Activated T-helper 17 cell treated with anti-CD3 and anti-CD28 coated beads, Interleukin-2, amount 50 U/mL, for 72 hours (primary cell): ENCODE measurements at regions not wholly inside any gene's neighbourhood (a gene's known extent, or its start where the extent isn't known, plus 50 kb on each side); places are given as distances from the start of the nearest gene placed in this dataset.

Experiments used
- ATAC-seq: fragments of 150-1000 bp; cut with Tn5 transposase; replicated peaks from 2 replicates; pipeline ENCODE4 v1.10.0; 2021; ENCODE audit warnings: mild to moderate bottlenecking, moderate library complexity
- H3K27ac Mint-ChIP-seq: one replicate; pipeline ENCODE4 v1.8.0; 2022; ENCODE audit warnings: mixed read lengths
- H3K27me3 Mint-ChIP-seq: one replicate; pipeline ENCODE4 v1.8.0; 2022; ENCODE audit warnings: mixed read lengths
- H3K36me3 Mint-ChIP-seq: one replicate; pipeline ENCODE4 v1.8.0; 2022; ENCODE audit warnings: low read depth, mild to moderate bottlenecking, mixed read lengths
- H3K4me1 Mint-ChIP-seq: one replicate; pipeline ENCODE4 v1.8.0; 2022; ENCODE audit warnings: mixed read lengths
- H3K4me3 Mint-ChIP-seq: one replicate; pipeline ENCODE4 v1.8.0; 2022; ENCODE audit warnings: mild to moderate bottlenecking, mixed read lengths
- H3K9me3 Mint-ChIP-seq: one replicate; pipeline ENCODE4 v1.8.0; 2022; ENCODE audit warnings: mixed read lengths

DNA sequence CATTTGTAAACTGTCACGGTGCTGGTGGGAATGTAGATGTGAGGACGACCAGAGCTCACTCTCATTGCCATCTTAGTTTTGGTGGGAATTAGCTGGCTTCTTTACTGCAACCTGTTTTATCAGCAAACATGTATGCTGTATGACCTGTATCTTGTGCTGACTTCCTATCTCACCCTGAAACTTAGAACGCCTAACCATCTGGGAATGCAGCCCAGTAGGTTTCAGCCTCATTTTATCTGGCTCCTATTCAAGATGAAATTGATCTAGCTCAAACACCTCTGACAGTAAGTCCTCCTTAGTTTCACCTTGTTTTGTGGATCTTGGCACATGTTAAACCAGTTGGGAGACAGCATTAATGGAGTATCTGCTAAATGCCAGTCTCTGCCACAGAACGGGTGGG lies 174.6 kb downstream of the HLX start:
- H3K4me1 Mint-ChIP-seq = no peaks in the 10 kb centered on the region
- no peak overlapping the region for H3K27ac Mint-ChIP-seq
- no peak for ATAC-seq
- no peak overlapping the region for H3K4me3 Mint-ChIP-seq
- H3K9me3 Mint-ChIP-seq = peaks cover 12% of the 10 kb centered on the region
- H3K36me3 Mint-ChIP-seq = no peaks in the 10 kb centered on the region
- H3K27me3 Mint-ChIP-seq = no peaks in the 10 kb centered on the region

DNA sequence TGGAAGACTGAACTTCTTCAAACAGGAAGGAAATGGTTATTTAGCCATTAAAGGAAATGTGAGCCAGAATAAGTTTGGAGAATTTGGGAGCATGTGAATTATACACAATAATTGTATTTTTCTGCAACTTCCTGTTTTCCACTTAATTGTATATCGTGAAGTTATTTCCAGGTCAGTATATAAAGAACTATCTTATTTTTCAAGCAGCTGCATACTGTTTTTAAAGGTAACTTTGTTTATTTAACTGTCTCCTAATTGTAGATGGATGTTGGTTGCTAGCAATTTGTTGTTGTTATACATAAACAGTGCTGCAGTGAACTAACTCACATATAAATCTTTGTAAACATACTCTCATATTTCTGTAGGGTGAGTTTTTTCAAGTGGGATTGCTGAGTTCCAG lies 180.3 kb downstream of the HLX start:
- no peaks in the 10 kb centered on the region for H3K27me3 Mint-ChIP-seq
- H3K4me1 Mint-ChIP-seq = no peaks in the 10 kb centered on the region
- ATAC-seq = no peak
- no peaks in the 10 kb centered on the region for H3K36me3 Mint-ChIP-seq
- H3K9me3 Mint-ChIP-seq = no peaks in the 10 kb centered on the region
- H3K4me3 Mint-ChIP-seq = no peak overlapping the region
- no peak overlapping the region for H3K27ac Mint-ChIP-seq

DNA sequence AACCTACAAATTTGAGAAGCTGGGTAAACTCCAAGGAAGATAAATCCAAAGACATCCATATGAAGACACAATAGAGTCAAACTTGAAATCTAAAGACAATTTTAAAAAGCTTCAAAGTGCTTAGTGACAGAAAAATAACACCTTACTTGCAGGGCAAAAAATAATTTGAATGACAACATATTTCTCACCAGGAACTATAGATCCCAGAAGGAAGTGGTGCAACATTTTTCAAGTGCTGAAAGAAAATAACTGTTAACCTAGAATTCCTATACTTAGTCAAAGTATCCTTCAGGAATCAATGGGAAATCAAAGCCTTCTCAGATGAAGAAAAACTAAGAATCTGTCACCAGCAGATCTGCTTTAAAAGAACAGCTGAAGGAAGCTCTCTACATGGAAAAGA lies 184.4 kb downstream of the HLX start:
- Mint-ChIP-seq H3K4me3 (no peak overlapping the region), H3K9me3 (no peaks in the 10 kb centered on the region), H3K36me3 (no peaks in the 10 kb centered on the region), H3K27ac (no peak overlapping the region), H3K4me1 (no peaks in the 10 kb centered on the region), H3K27me3 (peaks cover 3% of the 10 kb centered on the region)
- no peak for ATAC-seq

DNA sequence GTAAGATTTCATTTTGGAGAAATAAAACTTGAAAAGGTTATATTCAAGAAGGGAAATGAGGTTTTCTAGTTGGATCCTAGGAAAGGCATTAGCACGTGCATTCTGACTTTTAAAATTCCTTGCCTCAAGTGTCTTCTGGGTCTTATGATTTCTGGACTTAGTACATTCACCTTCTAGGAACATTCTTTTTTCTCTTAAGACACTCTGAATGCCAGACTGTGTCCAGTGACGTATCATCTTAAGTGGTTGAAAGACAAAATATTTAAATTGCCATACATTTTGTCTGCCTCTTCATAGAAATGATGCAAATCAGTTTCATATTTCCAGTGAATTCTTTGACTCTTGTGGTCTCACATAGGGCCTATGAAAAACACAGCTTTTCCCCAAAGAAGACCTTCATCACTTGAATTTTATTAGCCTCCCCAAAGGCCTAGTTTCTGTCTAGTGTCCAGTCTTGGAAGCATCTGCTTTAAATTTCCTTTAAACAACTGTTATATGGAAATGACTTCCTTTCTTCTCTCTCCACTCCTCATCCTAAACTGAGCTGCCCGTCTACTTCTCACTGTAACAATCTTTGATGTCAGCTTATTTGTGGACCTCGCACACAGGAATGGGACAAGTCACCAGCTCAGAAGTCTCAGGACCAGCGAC lies 187.2 kb downstream of the HLX start:
- no peak for ATAC-seq
- peaks cover 6% of the 10 kb centered on the region for H3K27me3 Mint-ChIP-seq
- H3K4me1 Mint-ChIP-seq = no peaks in the 10 kb centered on the region
- no peaks in the 10 kb centered on the region for H3K9me3 Mint-ChIP-seq
- H3K36me3 Mint-ChIP-seq = no peaks in the 10 kb centered on the region
- H3K4me3 Mint-ChIP-seq = no peak overlapping the region
- no peak overlapping the region for H3K27ac Mint-ChIP-seq

DNA sequence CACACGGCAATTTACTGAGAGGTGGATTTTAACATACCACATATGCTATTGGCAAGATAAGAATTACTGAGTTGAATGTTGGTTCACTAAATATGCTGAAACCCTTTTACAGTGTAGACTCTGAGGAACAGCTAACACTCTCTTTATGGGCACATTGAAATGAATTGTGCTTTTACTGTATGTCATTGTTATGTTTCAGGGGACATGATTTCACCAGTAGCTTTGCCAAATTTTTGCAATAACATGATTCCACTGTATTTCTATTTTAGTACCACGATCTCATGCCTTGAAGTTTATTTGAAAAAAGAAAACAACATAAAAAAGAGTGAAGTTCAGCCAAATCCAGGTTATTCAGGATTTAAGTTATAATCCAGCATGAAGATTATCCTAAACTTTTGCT lies 188.5 kb downstream of the HLX start:
- no peak for ATAC-seq
- Mint-ChIP-seq H3K27ac (no peak overlapping the region), H3K4me3 (no peak overlapping the region), H3K27me3 (peaks cover 6% of the 10 kb centered on the region), H3K36me3 (no peaks in the 10 kb centered on the region), H3K9me3 (no peaks in the 10 kb centered on the region), H3K4me1 (no peaks in the 10 kb centered on the region)

DNA sequence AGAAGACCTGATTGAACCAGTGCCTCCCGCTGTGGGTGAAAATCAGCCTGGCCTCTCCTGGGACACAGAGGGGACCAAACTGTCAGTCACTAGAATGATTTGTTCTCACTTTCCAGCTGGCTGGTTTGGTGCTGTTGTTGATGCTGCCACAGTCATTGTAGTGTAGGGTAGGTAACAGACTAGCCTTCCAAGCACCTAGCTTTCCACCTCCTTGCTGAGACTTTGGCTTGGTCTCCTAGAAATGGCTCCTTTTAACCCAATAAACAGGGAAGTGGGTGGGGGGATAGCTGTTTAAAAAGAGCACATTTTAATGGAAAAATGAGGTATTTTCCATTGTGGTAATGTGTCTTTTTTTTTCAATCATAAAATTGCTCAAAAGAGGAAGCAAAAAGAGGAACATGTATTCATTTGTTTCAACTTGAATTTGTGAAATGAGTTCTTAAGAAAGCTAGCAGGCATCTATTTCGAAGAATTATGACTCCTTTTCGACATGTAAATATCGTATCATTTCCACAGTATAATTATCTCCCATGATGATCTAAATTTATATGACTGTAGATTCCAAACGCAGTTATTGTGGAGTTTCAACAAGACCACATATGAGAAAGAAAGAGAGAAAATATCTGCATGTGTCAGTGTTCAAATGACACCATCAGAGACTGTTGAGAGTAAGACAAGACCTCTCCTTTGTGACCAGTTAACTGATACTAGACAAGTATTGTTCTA lies 190.1 kb downstream of the HLX start:
- peaks cover 6% of the 10 kb centered on the region for H3K27me3 Mint-ChIP-seq
- peak; percentile 46 for ATAC-seq
- no peak overlapping the region for H3K4me3 Mint-ChIP-seq
- no peaks in the 10 kb centered on the region for H3K36me3 Mint-ChIP-seq
- no peak overlapping the region for H3K27ac Mint-ChIP-seq
- H3K4me1 Mint-ChIP-seq = no peaks in the 10 kb centered on the region
- H3K9me3 Mint-ChIP-seq = no peaks in the 10 kb centered on the region

DNA sequence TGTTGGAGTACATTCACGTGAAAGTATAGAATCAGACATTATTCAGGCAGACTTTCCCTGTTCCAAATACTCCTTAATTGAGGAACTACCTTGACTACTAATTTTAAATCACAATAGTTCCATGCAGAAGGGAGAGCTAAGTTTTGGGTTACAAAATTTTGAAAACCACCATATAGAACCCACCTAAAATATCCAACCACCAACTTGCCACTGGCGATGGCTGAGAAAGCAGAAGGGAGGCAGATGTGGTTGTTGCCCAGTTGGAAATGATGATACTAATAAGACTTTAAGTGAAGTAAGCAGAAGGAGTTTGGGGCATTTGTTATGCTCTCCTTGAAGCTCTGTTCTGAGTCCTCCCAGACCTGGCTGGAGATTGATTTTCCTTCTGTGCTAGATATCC lies 190.7 kb downstream of the HLX start:
- Mint-ChIP-seq H3K27me3 (peaks cover 6% of the 10 kb centered on the region), H3K9me3 (no peaks in the 10 kb centered on the region), H3K36me3 (no peaks in the 10 kb centered on the region), H3K27ac (no peak overlapping the region), H3K4me3 (no peak overlapping the region), H3K4me1 (no peaks in the 10 kb centered on the region)
- ATAC-seq = no peak

DNA sequence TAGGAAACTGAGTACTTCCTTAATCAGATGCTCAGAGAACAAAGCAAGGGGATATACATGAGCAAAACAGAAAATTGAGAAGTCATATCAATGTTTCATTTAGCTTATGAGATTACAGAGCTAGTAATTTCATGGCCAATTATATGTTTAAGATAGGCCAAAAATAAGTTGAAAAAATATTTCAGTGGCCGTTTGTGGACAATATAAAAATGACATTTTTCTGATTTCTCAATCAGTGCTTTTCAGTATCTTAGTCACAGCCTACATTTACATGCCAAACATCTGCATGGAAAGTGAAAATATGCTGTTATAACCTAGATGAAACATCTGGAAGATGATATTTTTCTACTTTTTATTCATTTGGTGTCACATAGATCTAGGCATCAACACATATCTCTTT lies 192.5 kb downstream of the HLX start:
- Mint-ChIP-seq H3K27me3 (peaks cover 6% of the 10 kb centered on the region), H3K4me1 (no peaks in the 10 kb centered on the region), H3K4me3 (no peak overlapping the region), H3K27ac (no peak overlapping the region), H3K36me3 (no peaks in the 10 kb centered on the region), H3K9me3 (no peaks in the 10 kb centered on the region)
- ATAC-seq = no peak

DNA sequence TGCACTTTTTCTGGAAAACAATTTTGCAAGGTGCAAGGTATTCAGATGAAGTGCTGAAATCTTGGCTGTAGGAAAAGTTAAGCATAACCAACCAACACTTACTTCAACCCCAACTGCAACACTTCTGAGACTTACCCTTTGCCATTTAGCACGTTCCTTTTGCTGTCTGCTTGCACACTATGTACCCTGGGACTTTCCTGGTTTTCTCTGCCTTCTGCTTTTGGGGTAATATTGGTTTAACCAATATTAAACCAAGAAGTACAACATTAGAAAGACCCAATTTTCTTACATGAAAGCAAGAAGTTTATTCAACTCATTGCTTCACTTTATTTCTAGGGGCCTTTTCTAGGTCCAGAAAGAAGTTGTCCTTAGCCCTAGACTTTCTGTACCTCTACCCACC lies 193.0 kb downstream of the HLX start:
- H3K4me3 Mint-ChIP-seq = no peak overlapping the region
- H3K27ac Mint-ChIP-seq = no peak overlapping the region
- no peak for ATAC-seq
- H3K27me3 Mint-ChIP-seq = peaks cover 6% of the 10 kb centered on the region
- H3K36me3 Mint-ChIP-seq = no peaks in the 10 kb centered on the region
- H3K4me1 Mint-ChIP-seq = no peaks in the 10 kb centered on the region
- no peaks in the 10 kb centered on the region for H3K9me3 Mint-ChIP-seq

DNA sequence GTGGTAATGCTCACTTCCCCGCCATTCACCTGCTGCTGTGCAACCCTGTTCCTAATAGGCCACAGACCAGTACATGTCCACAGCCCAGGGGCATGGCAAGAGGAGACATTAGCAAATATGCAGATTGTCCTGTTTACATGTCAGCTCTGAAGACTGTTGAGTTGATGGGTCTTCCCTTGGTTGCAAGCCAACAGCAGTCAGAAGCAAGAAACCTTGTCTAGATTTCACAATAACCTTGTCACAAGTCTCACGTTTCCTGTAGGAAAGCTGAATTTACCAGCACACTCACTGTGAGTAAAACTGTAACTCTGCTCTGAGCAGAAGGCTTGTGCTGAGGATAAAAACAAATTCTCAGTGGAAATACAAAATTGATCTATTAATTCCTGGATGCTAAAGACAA lies 195.1 kb downstream of the HLX start:
- no peaks in the 10 kb centered on the region for H3K9me3 Mint-ChIP-seq
- H3K4me3 Mint-ChIP-seq = no peak overlapping the region
- ATAC-seq = no peak
- peaks cover 3% of the 10 kb centered on the region for H3K27me3 Mint-ChIP-seq
- H3K36me3 Mint-ChIP-seq = no peaks in the 10 kb centered on the region
- H3K27ac Mint-ChIP-seq = no peak overlapping the region
- H3K4me1 Mint-ChIP-seq = no peaks in the 10 kb centered on the region

DNA sequence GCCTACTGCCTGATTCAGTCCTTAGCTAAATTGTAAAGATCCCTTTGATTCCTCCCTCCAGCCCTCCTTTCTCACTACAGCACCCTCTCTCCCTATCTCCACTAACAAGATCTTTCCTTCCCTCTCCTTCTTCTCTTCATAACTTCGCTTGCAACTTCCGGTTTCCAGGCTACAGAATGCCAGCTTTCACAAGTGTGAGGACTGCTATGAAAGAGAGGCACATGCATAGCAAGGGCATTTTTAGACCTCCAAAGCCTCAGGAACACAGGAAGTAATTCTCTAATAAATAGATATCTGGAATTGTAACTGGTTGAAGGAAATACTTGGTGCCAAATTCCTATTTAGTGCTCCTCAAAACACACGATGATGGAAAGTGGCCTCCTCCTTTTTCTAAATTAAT lies 196.7 kb downstream of the HLX start:
- Mint-ChIP-seq H3K27ac (no peak overlapping the region), H3K9me3 (no peaks in the 10 kb centered on the region), H3K27me3 (no peaks in the 10 kb centered on the region), H3K36me3 (no peaks in the 10 kb centered on the region), H3K4me1 (no peaks in the 10 kb centered on the region), H3K4me3 (no peak overlapping the region)
- no peak for ATAC-seq

DNA sequence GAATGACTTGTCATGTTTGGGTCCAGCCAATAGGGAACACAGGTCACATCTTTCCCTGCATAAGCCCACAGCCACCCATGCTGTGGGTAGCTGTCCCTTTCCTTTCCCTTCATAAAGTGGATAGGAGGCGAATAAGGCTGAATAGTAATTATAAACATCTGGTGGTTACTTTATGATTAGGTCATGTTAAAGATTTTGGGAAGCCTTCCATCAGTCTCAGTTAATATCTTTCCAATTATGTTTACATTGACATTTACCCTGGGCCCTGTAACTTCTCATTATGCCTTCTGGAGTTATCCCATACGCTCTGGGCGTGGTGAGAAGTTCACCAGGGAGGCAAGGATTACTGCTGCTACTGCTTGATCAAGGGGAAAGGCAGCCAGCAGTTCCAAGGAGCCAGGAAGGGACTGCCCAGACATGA lies 197.2 kb downstream of the HLX start:
- Mint-ChIP-seq H3K27ac (no peak overlapping the region), H3K27me3 (no peaks in the 10 kb centered on the region), H3K4me3 (no peak overlapping the region), H3K4me1 (no peaks in the 10 kb centered on the region), H3K9me3 (no peaks in the 10 kb centered on the region), H3K36me3 (no peaks in the 10 kb centered on the region)
- ATAC-seq = no peak

DNA sequence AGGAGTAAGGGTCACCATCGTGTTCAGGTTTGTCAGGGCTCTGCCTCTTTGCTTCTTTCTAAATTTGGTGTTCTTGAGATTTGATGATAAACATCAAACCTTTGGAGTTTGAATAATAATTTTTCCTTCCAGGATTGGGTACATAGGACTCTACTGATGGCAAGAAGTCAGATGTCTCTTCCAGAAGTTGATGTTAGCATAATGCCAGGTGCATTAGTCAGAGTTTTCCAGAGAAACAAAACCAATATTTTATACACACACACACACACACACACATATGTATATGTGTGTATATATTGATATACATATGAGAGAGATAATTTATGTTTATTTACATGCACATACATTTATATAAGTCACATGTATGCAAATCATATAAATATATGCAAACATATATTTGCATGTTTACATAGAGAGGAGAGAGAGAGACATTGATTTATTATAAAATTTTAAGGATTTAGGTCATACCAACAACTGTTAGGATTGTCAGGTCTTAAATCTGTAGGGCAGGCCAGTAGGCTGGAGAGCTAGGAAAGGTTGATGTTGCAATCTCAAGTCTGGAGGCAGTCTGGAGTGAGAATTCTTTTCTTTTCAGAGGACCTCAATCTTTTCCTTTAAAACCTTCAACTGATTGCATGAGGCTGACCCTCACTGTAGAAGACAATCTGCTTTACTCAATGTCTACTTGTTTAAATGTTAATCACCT lies 199.2 kb downstream of the HLX start:
- Mint-ChIP-seq H3K4me3 (no peak overlapping the region), H3K9me3 (no peaks in the 10 kb centered on the region), H3K4me1 (no peaks in the 10 kb centered on the region), H3K36me3 (no peaks in the 10 kb centered on the region), H3K27me3 (peaks cover 4% of the 10 kb centered on the region), H3K27ac (no peak overlapping the region)
- ATAC-seq = no peak

DNA sequence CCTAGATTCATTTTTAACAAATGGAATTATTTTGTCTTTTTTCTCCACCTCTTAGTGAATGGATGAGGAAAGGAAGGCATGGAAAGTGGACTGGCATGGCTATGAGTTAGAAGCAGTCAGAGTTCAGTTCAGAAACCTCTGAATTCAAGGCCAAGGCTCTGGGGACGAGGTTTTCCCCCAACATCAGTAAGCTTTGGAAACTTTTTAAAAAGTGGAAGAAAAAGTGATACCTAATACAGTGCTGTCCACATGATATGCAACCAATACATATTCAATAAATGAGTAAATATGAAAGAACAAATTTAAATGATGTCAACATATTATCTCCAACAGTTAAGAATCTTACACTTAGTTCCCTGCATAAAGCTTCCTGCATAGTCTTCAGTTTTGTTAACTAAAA lies 204.7 kb downstream of the HLX start:
- no peak overlapping the region for H3K4me3 Mint-ChIP-seq
- no peak overlapping the region for H3K27ac Mint-ChIP-seq
- no peaks in the 10 kb centered on the region for H3K36me3 Mint-ChIP-seq
- no peaks in the 10 kb centered on the region for H3K4me1 Mint-ChIP-seq
- H3K9me3 Mint-ChIP-seq = no peaks in the 10 kb centered on the region
- no peak for ATAC-seq
- H3K27me3 Mint-ChIP-seq = peaks cover 4% of the 10 kb centered on the region

DNA sequence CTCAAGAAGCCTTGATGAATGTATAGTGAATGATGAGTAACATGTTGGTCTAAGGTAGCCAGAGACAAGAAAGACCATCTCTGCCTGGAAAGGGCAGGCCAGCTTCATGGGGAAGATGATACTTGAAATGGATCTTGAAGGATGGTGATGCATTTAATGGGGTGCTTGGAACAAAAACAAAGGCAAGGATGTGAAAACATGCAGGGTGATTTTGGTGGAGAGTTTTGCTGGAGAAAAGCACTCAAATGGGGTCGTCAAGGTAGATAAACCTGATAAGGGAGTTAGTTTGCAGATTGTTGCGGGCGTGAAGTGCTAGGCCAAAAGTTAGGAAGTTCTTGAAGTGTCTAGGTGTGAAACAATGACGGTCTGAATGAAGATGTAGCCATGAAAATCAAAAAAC lies 205.4 kb downstream of the HLX start:
- no peak overlapping the region for H3K27ac Mint-ChIP-seq
- no peaks in the 10 kb centered on the region for H3K36me3 Mint-ChIP-seq
- H3K4me1 Mint-ChIP-seq = no peaks in the 10 kb centered on the region
- no peaks in the 10 kb centered on the region for H3K9me3 Mint-ChIP-seq
- ATAC-seq = no peak
- no peak overlapping the region for H3K4me3 Mint-ChIP-seq
- H3K27me3 Mint-ChIP-seq = peaks cover 4% of the 10 kb centered on the region
